NT2/D1 (cell line): ENCODE measurements at regions not wholly inside any gene's neighbourhood (a gene's known extent, or its start where the extent isn't known, plus 50 kb on each side); places are given as distances from the start of the nearest gene placed in this dataset.
"Not testable (repeated sequence)": the region's sequence is repeated elsewhere in the genome, so short reads cannot be mapped to it uniquely, and the experiment has no call there.

ENCODE experiments used
- DNase-seq: peaks from one replicate; pipeline ENCODE4 v3.0.0-alpha.2; 2011; ENCODE audit warnings: low read depth, low spot score
- H3K27me3 ChIP-seq: 2 replicates; pipeline ENCODE4 v1.6.0; 2011; ENCODE audit warnings: mild to moderate bottlenecking; ENCODE audit not compliant: insufficient read length, insufficient read depth
- H3K36me3 ChIP-seq: 2 replicates; pipeline ENCODE4 v1.6.1; 2011; ENCODE audit warnings: mild to moderate bottlenecking, low read length, mixed read lengths; ENCODE audit not compliant: insufficient read depth, insufficient read length
- H3K4me1 ChIP-seq: 2 replicates; pipeline ENCODE4 v1.5.1; 2011; ENCODE audit not compliant: insufficient read depth, insufficient read length
- H3K4me3 ChIP-seq: 2 replicates; pipeline ENCODE4 v1.5.1; 2011; ENCODE audit warnings: low read depth; ENCODE audit not compliant: insufficient read length
- H3K9ac ChIP-seq: 2 replicates; pipeline ENCODE4 v1.6.0; 2011; ENCODE audit warnings: low read depth; ENCODE audit not compliant: insufficient read length
- H3K9me3 ChIP-seq: 2 replicates; pipeline ENCODE4 v1.5.1; 2011; ENCODE audit warnings: mild to moderate bottlenecking, low read length; ENCODE audit not compliant: insufficient read depth
- SUZ12 ChIP-seq: IDR thresholded peaks from 2 replicates; pipeline ENCODE4 v1.6.1; 2011; ENCODE audit not compliant: insufficient read length, insufficient read depth; ENCODE audit errors: extremely low read depth
- YY1 ChIP-seq: IDR thresholded peaks from 2 replicates; pipeline ENCODE4 v1.6.1; 2011; ENCODE audit not compliant: insufficient read length, insufficient read depth
- ZNF274 ChIP-seq: IDR thresholded peaks from 2 replicates; pipeline ENCODE4 v1.6.1; 2011; ENCODE audit warnings: mild to moderate bottlenecking, low read depth, low read length

DNA sequence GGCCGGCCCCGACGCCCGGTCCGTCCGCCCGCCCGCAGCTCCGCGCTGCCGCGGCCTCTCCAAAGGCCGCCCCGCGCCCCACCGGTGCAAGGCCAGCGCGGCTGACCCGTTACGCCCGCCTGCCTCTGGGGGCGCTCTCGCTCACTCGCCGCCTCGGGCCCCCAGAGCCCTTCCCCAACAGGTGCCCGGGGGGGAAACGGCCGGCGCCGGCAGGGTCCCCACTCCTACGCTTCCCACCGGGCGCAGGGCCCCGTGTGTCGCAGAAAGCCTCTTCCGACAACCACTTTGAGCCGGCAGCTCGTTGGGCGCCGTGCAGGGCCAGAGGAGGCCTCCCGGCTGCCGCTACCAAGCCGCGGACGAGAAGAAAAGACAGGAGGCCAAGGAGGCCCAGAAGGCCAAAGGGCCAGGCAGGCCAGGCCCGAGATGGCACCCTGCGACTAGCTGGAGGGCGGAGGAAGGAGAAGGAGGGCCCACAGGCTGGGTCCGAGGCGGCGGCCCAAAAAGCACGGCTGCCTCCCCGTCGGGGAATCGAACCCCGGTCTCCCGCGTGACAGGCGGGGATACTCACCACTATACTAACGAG, 64.9 kb upstream of the FCGR2A start:
- peak; percentile 70 for DNase-seq

DNA sequence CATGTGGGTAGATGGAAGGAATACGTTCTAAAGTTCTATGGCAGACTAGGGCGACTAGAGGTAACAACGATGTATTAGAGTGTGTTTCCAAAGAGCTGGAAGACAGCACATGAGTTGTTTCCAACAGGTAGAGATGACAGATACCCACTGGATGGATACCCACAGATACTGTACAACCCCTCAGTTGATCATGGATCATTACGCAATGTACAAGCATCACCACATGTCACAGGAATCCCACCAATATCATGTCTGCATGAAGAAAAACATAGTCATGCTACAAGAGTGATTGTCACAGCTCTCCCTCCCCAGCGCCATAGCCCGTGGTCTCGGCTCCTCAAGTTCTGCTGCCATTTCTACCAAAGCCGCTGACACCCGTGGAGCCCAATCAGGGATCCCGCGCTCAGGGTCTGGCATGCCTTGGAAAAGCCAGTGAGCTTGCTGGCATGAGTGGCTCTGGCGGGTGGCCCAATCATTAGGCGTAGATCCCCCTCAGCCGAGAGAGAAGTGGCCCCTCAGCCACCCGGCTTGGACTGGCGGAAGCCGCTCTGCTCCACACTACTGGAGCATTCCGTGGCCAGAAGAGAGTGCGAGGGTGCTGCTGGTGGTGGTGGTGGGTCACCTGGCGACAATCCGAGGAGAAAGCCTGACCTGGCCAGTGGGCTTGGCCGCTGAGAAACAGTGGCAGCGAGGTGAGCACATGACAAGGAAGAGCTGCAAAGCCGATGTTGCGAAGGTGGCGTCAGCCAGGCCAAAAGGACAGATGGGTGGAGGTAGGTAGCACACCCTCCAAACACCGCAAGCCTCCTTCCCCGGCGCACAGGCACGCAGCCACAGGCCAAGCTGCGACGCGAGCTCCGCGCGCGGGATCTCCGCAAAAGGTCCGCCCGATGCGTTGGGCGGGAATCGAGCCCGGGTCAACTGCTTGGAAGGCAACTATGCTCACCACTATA, 65.7 kb upstream of the FCGR2A start:
- Histone ChIP-seq H3K27me3 (peaks cover 48% of the 10 kb centered on the region), H3K4me3 (peak overlapping the region; percentile 81), H3K9me3 (peaks cover 19% of the 10 kb centered on the region), H3K36me3 (no peaks in the 10 kb centered on the region), H3K9ac (peak overlapping the region; percentile 83), H3K4me1 (peaks cover 7% of the 10 kb centered on the region)
- DNase-seq: no peak
- TF ChIP-seq YY1 (no peak), SUZ12 (peak; percentile 58)

More for the DNA sequence above, 64.9 kb upstream of the FCGR2A start:
- Histone ChIP-seq H3K4me3 (peak overlapping the region; percentile 81), H3K9me3 (peaks cover 23% of the 10 kb centered on the region), H3K27me3 (peaks cover 45% of the 10 kb centered on the region), H3K36me3 (no peaks in the 10 kb centered on the region), H3K4me1 (peaks cover 7% of the 10 kb centered on the region), H3K9ac (peak overlapping the region; percentile 83)
- TF ChIP-seq YY1: no peak
- no peak for TF ChIP-seq SUZ12
- no peak for TF ChIP-seq ZNF274

DNA sequence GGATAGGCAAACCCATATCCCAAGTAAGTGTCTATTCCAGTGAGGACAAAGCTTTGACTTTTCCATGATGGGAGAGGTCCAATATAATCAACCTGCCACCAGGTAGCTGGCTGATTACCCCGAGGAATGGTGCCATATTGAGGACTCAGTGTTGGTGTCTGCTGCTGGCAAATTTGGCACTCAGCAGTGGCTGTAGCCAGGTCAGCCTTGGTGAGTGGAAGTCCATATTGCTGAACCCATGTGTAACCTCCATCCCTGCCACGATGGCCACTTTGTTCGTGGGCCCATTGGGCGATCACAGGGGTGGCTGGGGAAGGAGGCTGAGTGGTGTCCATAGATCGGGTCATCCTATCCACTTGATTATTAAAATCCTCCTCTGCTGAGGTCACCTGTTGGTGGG, 65.5 kb upstream of the CFAP126 start:
- H3K4me1 ChIP-seq, H3K36me3 ChIP-seq, H3K4me3 ChIP-seq, DNase-seq, H3K9me3 ChIP-seq, H3K9ac ChIP-seq: not testable (repeated sequence)
- peaks cover 82% of the 10 kb centered on the region for H3K27me3 ChIP-seq

DNA sequence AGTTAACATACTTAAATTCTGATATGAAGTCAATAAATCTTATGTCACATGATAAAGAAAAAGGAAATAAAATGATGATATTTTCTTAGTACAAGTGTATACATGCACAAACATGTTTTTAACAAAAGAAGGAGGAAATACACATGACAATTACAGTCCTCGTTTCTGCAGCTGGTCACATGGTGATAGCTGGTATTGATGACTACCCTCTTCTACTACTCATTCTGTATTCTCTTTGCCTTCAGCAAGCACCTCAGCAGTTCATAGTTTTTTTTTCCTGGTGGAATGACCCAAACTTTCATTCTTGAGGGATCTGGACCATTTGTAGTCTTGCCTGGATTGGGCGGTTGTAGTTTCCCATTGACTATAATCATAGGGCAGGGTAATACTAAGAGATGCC, 64.4 kb upstream of the CFAP126 start:
- TF ChIP-seq SUZ12 (no peak), ZNF274 (no peak), YY1 (no peak)
- no peaks in the 10 kb centered on the region for H3K4me1 ChIP-seq
- no peak for DNase-seq
- H3K9me3 ChIP-seq: no peaks in the 10 kb centered on the region
- no peaks in the 10 kb centered on the region for H3K36me3 ChIP-seq
- no peak overlapping the region for H3K4me3 ChIP-seq
- peaks cover 74% of the 10 kb centered on the region for H3K27me3 ChIP-seq
- H3K9ac ChIP-seq: no peak overlapping the region

DNA sequence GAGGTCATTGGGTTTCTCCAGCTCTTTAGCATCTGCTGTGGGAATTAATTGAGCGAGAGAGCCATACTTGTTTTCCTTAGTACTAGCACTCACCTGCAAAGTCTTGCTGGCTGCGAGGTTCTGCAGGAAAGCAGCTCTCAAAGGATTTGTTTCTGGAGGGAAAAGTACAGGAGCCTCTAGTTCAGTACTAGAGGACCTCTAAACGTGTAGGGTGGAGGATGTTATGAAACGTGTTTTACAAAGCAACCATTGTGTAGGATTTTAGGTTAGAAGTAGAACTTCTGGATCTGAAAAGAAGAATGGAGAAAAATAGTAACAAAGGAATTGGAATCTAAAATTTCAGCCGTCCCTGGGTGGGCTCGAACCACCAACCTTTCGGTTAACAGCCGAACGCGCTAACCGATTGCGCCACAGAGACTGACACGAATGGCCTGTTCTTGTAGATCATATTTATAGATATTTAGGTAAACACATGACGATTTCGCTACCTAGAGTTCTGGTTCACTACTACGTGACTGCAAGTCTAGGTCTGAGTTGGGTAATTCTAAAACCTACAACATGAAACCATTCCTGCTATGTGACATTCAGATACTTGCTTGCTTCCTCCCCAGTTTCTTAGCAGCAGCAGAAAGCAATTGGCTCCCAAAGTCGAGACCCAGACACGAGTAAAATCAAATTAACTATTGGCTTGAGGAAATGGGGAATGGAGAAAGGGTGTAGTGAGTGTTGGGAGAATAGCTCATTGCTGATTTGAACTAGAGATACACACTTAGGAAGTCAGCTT, 60.2 kb upstream of the CFAP126 start:
- peak; percentile 49 for DNase-seq
- H3K4me1 ChIP-seq: no peaks in the 10 kb centered on the region
- H3K27me3 ChIP-seq: peaks cover 47% of the 10 kb centered on the region
- H3K36me3 ChIP-seq: no peaks in the 10 kb centered on the region
- no peaks in the 10 kb centered on the region for H3K9me3 ChIP-seq
- TF ChIP-seq YY1 (no peak), ZNF274 (no peak)
- peak overlapping the region; percentile 65 for H3K9ac ChIP-seq
- peak overlapping the region; percentile 45 for H3K4me3 ChIP-seq

DNA sequence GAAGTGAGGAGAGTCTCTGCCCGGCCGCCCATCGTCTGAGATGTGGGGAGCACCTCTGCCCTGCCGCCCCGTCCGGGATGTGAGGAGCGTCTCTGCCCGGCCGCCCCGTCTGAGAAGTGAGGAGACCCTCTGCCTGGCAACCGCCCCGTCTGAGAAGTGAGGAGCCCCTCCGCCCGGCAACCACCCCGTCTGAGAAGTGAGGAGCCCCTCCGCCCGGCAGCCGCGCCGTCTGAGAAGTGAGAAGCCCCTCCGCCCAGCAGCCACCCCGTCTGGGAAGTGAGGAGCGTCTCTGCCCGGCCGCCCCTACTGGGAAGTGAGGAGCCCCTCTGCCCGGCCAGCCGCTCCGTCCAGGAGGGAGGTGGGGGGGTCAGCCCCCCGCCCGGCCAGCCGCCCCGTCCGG, 55.2 kb upstream of the CFAP126 start:
- DNase-seq, H3K36me3 ChIP-seq, H3K9ac ChIP-seq, H3K9me3 ChIP-seq, H3K4me1 ChIP-seq, H3K4me3 ChIP-seq, H3K27me3 ChIP-seq: not testable (repeated sequence)

DNA sequence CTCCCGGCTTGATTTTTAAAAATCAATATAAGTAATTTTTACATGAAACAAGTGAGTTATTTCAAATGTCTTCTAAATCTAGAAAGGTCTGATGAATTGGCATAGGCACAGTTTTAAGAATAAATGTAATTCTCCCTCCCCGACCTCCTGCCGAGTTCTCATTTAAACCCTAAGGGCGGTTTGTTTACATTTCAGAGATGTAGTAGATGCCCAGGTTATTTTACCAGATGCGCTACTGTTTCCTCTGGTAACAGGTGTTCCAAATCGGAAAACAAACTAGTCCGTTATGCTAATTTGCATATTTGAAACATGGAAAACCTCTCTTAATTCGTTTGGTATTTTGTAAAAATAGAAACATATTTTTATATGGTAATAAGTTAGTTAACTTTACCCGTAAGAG, 53.8 kb upstream of the CFAP126 start:
- Histone ChIP-seq H3K9me3 (no peaks in the 10 kb centered on the region), H3K36me3 (no peaks in the 10 kb centered on the region), H3K4me3 (no peak overlapping the region), H3K4me1 (peaks cover 2% of the 10 kb centered on the region), H3K27me3 (peaks cover 5% of the 10 kb centered on the region), H3K9ac (no peak overlapping the region)
- no peak for DNase-seq
- TF ChIP-seq ZNF274 (no peak), YY1 (no peak), SUZ12 (no peak)
